IPS-NIHi11 (cell line): ENCODE measurements at regions not wholly inside any gene's neighbourhood (a gene's known extent, or its start where the extent isn't known, plus 50 kb on each side); places are given as distances from the start of the nearest gene placed in this dataset.

Experiments
- DNase-seq: peaks from one replicate; pipeline ENCODE4 v3.0.0; 2012; ENCODE audit warnings: mixed read lengths, low spot score

DNA sequence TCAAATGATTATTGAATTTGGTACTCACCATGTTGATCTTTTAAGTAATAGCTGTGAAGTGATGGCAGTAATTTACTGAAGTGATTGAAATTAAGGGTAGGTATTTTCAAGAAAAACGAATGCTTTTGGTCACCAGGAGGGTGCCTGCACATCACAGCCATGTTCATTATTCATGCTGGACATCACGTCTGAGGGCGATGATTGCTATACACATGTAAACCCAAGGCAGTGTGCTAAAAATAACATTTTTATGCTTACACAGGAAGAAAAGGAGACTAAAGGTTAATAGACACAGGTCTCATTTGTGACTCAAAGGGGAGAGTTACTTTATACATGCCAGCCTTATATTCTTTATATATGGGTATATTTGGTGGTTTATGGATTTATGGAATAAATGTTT, 1146.0 kb downstream of the NLGN4X start:
- no peak for DNase-seq

DNA sequence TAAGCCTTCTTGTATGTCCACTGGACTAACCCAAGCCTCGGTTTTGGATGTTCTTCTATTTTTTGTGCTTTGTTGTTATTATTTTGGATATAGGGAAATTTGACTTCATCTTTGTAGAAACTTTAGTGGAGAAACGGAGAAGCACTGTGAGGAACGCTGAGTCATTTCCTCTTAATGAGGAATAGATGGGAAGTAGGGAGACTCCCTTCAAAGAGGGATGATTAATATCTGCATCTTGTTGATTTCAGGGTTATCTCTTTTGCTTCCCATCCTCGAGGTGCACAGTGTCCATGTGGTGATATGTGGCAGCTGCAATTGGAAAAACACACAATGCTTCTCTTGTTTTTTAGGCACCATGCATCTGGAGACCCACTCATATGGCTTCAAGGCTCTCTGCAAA, 1147.9 kb downstream of the NLGN4X start:
- no peak for DNase-seq

DNA sequence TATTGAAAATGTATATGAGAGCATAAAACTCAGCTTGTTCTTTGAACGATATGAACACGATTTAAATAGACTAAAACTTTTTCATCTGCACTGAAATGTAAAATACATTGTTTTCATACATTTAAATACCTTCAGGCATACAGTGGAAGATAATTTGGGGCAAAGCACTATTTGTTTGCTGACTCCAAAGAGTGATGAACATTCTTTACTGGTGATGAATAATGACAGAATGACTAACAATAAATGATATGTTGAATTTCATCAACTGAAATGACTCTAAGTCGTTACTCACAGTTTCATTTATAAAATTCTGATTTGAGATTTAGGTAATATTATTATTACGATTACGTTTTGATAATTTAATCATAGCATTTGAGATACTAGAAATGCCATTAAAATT, 1160.1 kb downstream of the NLGN4X start:
- no peak for DNase-seq

DNA sequence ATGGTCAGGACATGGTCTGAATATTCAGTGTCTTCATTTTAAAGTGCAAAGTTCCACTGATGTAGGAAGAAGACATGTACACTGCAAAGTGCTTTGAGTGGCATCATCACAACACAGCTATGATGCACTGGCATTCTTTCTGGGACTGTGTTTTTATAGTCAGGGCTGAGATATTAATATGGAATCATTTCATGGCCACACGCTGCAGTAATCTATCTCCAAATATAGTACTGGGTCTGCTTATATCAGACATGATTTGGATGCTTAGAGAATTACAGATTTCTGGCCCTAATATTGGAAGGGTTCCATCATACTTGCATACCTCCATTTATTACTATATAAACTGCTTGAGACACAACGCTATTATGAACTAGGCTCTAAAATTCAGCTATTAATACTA, 1170.9 kb downstream of the NLGN4X start:
- DNase-seq, result no peak

DNA sequence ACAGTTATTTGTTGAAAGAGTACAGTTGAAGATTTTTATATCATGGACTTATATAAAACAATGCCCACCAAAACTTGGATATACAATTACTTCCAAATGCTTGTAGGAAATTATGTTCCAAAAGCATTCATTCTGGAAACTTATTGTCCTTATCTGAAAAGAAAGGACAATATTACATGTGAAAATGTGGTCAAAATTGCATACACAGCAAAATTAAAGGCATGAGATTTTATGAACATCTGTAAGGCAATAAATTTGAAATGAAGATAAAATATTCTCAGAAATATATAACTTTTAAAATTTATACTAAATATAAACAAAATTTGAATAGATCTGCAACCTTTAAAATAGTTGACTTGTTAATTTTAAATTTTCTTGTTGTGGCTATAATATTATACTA, 1173.8 kb downstream of the NLGN4X start:
- DNase-seq, result no peak

DNA sequence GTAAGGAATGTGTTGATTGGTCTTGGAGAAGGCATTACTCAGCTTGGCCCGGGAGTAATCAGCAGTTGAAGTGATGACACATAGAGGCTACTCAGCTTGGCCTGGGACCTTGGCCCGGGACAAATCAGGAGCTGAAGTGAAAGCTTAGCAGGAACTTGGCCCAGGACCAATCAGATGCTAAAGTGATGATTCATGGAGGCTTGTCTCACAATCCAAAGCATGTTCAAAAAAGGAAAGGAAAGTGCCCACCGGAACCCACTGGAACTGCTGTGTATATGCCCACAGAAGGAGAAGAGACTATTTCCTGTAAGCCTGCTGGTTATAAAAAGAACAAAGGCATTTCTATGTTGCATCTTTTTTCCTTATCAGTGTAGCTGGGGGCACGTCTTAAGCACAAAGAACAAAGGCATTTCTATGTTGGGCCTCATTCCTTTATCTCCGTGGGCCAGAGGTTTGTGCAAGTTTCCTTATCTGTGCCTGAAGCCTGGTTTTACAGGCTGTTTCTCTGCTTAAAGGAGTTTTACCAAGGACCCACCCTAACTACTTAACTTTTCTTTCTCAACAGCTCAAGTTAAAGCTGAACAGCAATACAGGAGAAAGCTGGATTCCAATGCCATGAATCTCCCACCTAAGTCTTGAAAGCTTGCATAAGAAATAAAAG, 1176.7 kb downstream of the NLGN4X start:
- DNase-seq, result no peak

DNA sequence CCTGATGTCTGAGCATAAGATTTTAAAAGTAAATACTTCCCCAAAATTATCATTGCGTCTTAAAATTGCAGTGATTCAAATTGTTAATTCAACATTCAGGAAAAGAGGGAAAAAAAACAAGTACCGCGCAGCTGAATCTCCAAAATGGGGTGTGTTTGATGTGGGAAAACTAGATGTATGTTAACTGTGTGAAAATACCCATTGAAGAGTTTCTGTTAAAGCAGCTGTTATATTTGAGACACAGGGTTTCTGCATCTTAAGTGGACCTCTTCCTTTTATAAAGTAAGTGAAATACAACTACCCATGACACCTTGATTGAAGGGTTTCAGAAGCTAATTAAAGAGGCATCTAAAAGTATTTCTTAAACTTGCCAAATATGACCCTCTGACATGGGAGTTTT, 1186.1 kb downstream of the NLGN4X start:
- no peak for DNase-seq

DNA sequence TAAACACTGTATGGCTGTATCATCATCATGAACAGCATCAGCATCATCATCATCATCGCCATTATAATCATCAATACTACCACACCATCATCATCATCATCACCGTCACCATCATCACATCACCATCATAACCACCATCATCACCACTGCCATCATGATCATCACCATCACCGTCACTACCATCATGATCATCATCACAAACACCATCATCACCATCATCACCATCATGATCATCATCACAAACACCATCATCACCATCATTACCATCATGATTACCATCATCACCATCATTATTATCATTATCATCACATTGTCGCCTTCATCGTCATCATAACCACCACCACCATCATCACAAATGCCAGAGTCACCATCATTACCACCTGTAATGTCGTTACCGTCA, 1196.9 kb downstream of the NLGN4X start:
- DNase-seq, result no peak

DNA sequence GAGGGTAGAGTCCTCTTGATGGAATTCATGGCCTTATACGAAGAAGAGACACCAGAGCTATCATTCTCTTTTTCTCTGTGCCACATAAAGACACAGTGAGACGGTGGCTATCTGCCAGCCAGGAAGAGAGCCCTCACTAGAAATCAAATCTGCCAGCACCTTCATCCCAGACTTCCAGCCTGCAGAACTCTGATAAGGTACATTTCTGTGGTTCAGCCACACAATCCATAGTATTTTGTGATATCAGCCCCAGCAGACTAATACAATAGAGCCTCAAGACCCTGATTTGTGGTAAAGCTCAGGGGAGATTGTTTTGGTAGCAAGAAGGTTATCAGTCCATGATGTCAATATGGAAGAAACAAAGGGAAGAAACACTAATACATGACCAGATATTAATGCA, 1213.2 kb downstream of the NLGN4X start:
- DNase-seq, result no peak

DNA sequence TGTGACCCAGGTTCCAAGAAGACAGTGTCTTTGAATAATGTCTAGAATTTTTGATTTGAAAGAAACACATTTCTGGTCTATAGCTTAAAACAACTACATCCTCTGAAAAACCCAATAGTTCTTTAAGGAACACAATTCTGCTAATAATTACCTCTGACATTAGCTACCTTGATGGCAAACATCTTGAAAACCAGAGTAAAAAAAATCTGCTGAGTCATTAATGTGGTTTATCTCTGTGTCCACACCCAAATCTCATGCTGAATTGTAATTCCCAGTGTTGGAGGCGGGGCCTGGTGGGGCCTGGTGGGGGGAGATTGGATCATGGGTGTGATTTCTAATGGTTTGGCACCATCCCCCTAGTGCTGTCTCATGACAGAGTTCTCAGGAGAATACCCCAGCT, 1233.8 kb downstream of the NLGN4X start:
- DNase-seq, result no peak

DNA sequence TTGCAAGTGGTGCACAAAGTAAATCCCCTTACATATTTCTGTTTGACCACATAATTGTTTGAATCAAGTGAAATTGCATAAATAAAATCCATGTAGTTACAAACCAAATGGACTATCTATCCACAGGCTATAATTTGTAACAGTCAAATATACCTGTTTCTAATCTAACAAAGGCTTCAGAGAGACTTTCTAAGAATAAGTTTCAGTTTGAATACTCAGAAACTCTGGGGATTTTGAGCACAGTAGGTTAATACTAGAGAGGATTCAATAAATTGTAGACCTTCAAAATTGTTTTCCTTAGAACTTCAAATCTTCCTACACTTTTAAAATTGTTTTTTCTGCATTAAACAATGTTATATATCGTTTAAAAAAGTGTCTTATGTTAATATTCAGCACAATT, 1250.1 kb downstream of the NLGN4X start:
- no peak for DNase-seq

DNA sequence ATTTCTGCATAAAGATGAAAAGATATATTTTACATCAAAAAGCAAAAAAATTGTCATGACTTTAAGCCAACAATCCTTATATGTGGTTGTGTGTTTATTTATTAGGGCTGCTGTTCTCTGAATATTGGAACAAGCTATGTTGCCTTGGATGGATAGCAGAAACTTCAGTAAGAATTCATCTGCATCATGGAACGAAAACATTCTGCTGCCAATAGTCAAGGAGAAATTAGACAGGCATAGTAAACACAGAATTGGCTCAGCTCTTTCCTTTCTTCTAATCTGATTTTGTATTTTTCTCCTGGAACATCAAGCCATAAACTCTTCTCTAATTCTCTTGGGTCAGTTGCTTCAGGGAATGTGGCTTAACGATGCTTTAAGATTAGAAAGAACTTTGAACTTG, 1257.0 kb downstream of the NLGN4X start:
- DNase-seq, result no peak

DNA sequence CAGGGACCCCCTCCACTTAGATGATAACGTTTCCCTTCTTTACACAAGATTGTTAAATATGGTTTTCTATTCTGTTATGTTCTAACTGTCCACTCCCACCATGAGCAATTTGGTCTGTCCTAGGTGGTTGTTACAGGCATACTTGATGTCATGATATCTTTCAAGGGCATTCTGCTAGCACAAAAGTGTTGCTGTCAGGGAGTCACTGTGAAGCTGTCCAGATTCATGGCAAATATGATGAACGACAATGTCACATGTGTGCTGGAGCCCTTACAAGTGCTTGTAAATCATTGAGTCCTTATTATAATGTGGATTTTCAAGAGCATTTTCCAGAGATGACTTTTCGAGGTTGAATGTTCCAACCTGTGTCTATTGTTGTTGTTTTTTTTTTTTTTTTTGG, 1250.7 kb upstream of the PRKX start:
- DNase-seq, result no peak

DNA sequence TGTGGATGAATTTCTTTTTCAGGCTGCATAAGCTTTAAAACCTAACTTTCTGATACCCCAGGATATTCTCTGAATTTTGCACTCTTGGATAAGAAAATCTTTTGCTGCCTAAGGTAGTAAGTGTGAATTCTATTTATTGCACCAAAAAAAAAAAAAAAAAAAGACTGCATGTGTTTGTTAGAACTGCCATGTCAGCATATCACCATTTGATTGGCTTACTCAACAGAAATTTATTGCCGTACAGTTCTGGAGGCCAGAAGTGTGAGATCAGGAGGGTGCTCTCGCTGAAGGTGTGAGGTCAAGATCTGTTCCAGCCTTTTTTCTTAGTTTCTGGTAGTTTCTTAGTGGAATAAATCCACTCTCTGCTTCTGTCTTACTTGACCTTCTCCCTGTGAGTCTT, 1250.0 kb upstream of the PRKX start:
- no peak for DNase-seq

DNA sequence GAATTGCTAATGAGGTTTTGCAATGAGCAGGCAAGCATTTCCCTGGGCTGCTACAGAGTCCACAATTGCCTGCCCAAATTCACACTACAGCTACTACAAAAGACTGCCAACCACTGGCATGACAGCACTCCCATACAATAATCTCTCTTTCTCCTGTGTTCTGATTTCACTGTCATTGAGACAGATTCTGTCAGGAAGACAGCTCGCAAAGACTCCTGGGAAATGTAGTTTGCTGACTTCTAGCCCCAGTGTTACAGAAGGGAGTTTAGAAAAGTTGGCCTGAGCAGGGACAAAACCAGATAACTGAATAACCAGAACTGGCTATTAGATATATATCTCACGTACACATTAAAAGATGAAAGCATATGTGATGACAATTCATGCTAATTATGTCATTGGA, 1231.3 kb upstream of the PRKX start:
- no peak for DNase-seq

DNA sequence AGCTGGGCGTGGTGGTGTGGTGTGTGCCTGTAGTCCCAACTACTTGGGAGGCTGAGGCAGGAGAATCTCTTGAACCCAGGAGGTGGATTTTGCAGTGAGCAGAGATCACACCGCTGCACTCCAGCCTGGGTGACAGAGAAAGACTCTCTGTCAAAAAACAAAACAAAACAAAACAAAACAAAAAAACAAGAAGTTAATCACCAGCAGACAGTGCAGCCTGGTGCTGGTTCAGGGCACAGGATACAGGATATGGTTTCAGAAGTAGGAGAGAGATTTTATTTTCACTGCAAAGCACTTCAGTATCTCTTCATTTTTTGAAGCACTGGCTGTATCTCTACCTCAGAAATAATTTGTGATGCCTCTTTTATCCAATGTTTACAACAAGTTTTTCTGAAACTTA, 1222.9 kb upstream of the PRKX start:
- no peak for DNase-seq

DNA sequence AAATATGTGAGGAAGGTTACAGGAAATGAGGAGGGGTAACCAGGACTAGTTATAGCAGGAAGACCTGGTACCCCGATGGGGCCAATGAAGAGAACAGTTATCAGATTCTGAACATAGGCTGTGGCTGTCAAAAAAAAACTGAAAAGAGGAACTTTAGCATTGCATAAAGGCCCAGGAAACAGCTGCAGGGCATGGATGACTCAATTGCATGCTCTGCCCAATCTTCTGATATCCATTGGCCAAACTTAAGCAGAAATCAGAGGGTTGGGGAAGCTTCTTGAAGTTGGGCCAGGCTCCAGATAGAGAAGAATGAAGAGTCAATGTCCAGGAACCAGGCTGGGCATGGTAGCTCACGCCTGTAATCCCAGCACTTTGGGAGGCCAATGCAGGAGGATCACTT, 1222.4 kb upstream of the PRKX start:
- DNase-seq, result no peak

DNA sequence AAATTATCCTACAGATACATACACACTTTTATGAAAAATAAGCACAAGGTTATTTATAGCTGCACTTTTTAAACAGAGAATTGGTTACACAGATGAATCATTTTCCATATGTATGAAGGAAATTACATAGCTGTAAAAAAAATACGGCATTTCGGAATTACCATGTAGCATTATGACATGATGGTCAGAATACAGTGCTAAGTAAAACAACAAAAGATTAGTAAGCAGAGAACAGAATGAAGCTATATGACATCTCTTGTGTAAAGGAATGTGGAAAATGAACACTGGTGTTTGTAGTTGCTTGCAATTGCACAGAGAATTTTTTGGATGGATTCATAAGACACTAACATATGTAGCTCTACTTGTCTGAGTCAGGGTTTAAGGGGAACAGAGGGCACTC, 1222.0 kb upstream of the PRKX start:
- DNase-seq, result no peak

DNA sequence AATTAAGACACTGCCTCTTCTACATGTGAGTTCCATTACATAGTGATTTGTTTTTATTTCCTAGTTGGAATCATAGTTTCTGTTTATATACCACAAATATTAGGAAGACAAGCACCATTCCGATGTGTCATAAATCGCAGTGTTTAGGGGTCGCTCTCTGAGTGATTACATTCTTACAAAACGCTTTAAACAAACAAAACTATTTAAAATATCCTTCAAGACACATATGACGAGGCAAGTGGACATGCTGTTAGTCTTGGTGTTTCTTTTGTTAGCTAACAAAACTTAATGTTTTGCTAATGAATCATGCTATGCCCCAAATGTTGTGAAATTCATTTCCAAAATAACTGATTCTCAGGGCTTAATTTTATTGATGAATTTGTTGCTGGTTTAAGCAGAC, 1219.3 kb upstream of the PRKX start:
- DNase-seq, result no peak

DNA sequence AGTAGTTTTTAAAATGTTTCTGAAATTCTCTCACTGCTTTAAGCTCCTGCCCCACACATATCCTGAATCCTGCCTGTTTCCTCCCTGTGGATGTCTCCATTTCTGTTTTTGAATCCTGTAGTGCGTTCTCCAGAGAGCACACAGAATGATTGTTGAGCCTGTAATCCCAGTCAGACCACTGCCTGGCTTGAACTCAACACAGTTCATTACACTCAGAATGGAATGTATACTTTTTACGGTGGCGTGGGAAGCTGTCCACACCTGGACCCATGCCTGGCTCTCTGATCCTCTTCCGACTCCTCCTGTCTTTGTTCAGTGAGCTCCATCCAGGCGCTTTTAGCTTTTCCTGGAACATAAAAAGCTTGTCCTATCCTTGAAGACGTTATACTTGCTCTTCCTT, 1217.0 kb upstream of the PRKX start:
- DNase-seq, result no peak

DNA sequence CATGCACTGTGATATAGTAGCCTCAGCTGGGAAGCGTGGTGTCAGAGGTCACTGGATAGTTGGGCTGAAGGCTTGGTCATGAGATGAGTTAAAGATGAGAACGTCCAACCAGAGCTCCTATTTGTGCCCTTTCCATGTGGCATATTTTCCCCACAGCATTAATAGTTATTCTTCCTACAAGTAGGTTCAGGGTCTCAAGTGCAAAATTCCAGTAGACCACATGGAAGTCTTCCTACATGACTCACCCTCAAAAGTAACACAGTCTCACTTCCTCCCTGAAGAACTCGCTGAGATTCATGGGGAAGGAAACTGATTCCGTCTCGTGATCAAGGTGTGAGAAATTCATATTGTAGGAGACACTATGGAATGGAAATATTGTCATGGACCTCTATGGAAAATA, 1212.5 kb upstream of the PRKX start:
- DNase-seq, result no peak

DNA sequence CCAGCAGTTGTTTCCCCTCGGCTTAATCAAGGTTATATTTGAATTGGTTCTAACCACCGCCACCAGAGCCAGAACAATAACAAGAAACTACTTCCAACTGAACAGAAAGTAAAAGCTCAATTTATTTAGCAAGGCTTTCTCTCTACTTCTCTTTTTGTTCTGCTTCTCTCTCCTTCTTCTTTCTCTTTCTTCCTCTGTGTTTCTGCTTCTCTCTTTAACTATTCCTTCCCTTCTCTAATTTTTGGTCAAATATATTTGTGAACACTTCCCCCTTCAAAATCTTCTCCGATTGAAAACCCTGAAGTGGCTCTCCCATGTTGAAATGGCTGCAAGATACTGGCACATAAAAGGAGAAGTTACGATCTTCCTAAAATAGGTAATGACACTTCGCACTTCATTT, 1195.9 kb upstream of the PRKX start:
- DNase-seq, result no peak

DNA sequence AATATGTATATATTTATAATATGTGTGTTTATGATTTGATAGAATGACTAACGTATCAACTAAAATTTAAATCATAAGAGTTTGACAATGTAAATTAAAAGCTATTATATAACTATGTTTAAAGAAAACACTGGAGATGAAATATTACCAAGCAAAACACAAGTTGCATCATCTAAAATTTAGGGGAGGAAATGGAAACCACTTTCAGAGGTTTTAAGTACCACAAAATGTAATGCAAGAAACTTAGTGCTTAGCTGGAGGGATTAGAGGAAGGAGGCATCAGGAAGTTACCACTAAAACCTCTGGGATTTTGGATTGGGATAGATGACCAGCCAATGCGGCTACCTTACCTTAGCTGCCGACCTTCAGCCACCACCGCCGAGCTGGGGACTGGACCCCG, 1192.1 kb upstream of the PRKX start:
- DNase-seq, result no peak

DNA sequence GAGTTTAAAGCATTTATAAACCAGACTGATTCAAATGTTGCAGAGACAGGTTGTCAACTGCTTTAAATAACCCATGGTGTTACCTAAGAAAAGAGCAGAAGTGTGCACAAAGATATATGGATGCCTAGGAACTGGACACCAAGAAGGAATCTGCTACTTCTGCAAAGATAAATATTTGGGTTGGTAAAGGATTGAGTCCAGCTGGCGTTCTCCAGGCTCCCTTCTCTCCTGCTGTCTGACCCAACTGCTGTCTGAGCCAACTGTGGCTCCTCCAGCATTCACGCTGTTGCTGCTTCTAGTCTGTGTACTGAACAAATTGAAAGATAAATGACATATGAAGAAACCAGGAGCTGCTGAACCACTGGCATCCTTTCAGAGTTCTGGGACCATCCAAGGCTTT, 1167.8 kb upstream of the PRKX start:
- no peak for DNase-seq

DNA sequence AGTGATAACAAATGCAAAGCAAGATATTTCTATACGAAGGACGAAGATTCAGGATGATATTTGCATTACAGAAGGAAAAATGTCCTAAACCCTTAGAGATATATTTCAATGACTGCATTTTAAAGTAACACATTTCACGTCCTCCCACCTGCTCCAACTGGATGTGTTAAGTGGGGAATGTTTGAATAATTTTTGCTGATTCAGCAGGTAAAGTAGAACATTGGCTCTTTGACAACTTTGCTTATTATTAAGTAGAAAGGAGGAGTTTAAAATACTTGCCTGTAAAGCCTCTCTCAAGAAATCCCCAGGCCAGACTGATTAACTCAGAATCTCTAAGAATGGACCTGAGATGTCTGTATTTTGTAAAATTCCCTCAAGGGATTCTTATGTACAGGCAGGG, 1165.2 kb upstream of the PRKX start:
- no peak for DNase-seq
